ENCODE measurements at regions not wholly inside any gene's neighbourhood (a gene's known extent, or its start where the extent isn't known, plus 50 kb on each side); places are given as distances from the start of the nearest gene placed in this dataset.

GRCh38 chr9:1591310-1591709, 423.8 kb upstream of the SMARCA2 start:
- no peak overlapping the region for H3K27ac Mint-ChIP-seq
- TF ChIP-seq, protein P1, sequence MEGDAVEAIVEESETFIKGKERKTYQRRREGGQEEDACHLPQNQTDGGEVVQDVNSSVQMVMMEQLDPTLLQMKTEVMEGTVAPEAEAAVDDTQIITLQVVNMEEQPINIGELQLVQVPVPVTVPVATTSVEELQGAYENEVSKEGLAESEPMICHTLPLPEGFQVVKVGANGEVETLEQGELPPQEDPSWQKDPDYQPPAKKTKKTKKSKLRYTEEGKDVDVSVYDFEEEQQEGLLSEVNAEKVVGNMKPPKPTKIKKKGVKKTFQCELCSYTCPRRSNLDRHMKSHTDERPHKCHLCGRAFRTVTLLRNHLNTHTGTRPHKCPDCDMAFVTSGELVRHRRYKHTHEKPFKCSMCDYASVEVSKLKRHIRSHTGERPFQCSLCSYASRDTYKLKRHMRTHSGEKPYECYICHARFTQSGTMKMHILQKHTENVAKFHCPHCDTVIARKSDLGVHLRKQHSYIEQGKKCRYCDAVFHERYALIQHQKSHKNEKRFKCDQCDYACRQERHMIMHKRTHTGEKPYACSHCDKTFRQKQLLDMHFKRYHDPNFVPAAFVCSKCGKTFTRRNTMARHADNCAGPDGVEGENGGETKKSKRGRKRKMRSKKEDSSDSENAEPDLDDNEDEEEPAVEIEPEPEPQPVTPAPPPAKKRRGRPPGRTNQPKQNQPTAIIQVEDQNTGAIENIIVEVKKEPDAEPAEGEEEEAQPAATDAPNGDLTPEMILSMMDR (IDR thresholded peaks at IDR 0.05), result no peak
- DNase-seq, result no peak
- no peak overlapping the region for H3K4me3 Mint-ChIP-seq
- H3K36me3 Mint-ChIP-seq (ENCODE audit: low read depth), result no peaks in the 10 kb centered on the region; the same call in 1 of the 2 replicates
- peaks cover 3% of the 10 kb centered on the region; the same call in 1 of the 2 replicates for H3K27me3 Mint-ChIP-seq (ENCODE audit: insufficient read depth)
- H3K4me1 Mint-ChIP-seq (ENCODE audit: low read depth), result no peaks in the 10 kb centered on the region
- H3K9me3 Mint-ChIP-seq, result peaks cover 38% of the 10 kb centered on the region

- DNase-seq, result no peak
- Mint-ChIP-seq H3K9me3 (peaks cover 12% of the 10 kb centered on the region), H3K27me3 (ENCODE audit: insufficient read depth) (no peaks in the 10 kb centered on the region; the same call in 1 of the 2 replicates), H3K27ac (no peak overlapping the region), H3K4me1 (ENCODE audit: low read depth) (no peaks in the 10 kb centered on the region), H3K4me3 (no peak overlapping the region), H3K36me3 (ENCODE audit: low read depth) (no peaks in the 10 kb centered on the region)
- TF ChIP-seq, protein P1 (IDR thresholded peaks at IDR 0.05), result no peak
These were observed 416.9 kb upstream of the SMARCA2 start for GRCh38 chr9:1598270-1598669.

- no peak for DNase-seq
- Mint-ChIP-seq H3K4me3 (no peak overlapping the region), H3K36me3 (ENCODE audit: low read depth) (no peaks in the 10 kb centered on the region), H3K27ac (no peak overlapping the region), H3K9me3 (peaks cover 12% of the 10 kb centered on the region), H3K4me1 (ENCODE audit: low read depth) (no peaks in the 10 kb centered on the region), H3K27me3 (ENCODE audit: insufficient read depth) (no peaks in the 10 kb centered on the region; the same call in 1 of the 2 replicates)
- TF ChIP-seq, protein P1 (IDR thresholded peaks at IDR 0.05), result no peak
These were observed 415.2 kb upstream of the SMARCA2 start for GRCh38 chr9:1599961-1600360.

- Mint-ChIP-seq H3K4me1 (ENCODE audit: low read depth) (no peaks in the 10 kb centered on the region), H3K9me3 (peaks cover 17% of the 10 kb centered on the region), H3K36me3 (ENCODE audit: low read depth) (peaks cover 5% of the 10 kb centered on the region; the same call in 1 of the 2 replicates), H3K27ac (no peak overlapping the region), H3K4me3 (no peak overlapping the region), H3K27me3 (ENCODE audit: insufficient read depth) (no peaks in the 10 kb centered on the region)
- DNase-seq, result no peak
- TF ChIP-seq, protein P1 (IDR thresholded peaks at IDR 0.05), result peak; percentile 65
These were observed 410.1 kb upstream of the SMARCA2 start for GRCh38 chr9:1604942-1605560.

DNA sequence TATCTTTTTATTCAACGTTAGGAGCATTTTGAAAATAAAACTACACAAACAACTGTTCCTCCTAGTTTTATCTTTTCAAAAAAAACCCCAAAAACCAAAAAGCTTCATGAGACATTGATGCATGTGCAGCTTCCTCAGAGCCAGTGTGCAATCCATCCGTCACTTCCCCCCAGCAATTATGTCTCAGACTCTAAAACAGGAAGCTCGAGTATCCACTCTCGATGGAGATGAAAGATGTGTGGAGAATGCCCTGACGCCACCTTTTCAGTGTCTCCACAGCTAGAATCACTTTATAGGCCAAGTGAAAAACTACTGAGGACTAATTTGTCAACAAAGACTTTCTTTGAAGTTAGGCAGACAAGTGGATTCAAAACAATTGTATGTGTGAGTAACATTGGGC, 408.9 kb upstream of the SMARCA2 start:
- DNase-seq, result no peak
- no peaks in the 10 kb centered on the region for H3K27me3 Mint-ChIP-seq (ENCODE audit: insufficient read depth)

More for the DNA sequence above, 408.9 kb upstream of the SMARCA2 start:
- Mint-ChIP-seq H3K9me3 (peaks cover 24% of the 10 kb centered on the region), H3K4me1 (ENCODE audit: low read depth) (no peaks in the 10 kb centered on the region), H3K27ac (no peak overlapping the region), H3K36me3 (ENCODE audit: low read depth) (peaks cover 5% of the 10 kb centered on the region; the same call in 1 of the 2 replicates), H3K4me3 (no peak overlapping the region)
- TF ChIP-seq, protein P1 (IDR thresholded peaks at IDR 0.05), result no peak
